ENCODE measurements at regions not wholly inside any gene's neighbourhood (a gene's known extent, or its start where the extent isn't known, plus 50 kb on each side); places are given as distances from the start of the nearest gene placed in this dataset.
"Not testable (repeated sequence)": the region's sequence is repeated elsewhere in the genome, so short reads cannot be mapped to it uniquely, and the experiment has no call there.

GRCh38 chr10:91076991-91077548 lies 143.4 kb upstream of the PCGF5 start:
- DNase-seq: no peak
- Histone ChIP-seq H3K36me3 (ENCODE audit: control insufficient read depth, insufficient read depth, low read length) (no peaks in the 10 kb centered on the region), H3K27ac (ENCODE audit: insufficient read depth, low read length, poor library complexity, severe bottlenecking) (no peak overlapping the region), H3K4me3 (ENCODE audit: insufficient read depth, low read depth, low read length, poor library complexity, severe bottlenecking) (no peak overlapping the region), H3K27me3 (replicated peaks; ENCODE audit: control insufficient read depth, insufficient read depth, low read length, poor library complexity, severe bottlenecking) (peaks cover 3% of the 10 kb centered on the region), H3K9me3 (ENCODE audit: control insufficient read depth, low read length) (no peaks in the 10 kb centered on the region), H3K4me1 (ENCODE audit: control insufficient read depth, insufficient read depth, low read length, poor library complexity, severe bottlenecking) (no peaks in the 10 kb centered on the region)

GRCh38 chr10:91077549-91078071 lies 142.9 kb upstream of the PCGF5 start:
- Histone ChIP-seq H3K27ac (ENCODE audit: insufficient read depth, low read length, poor library complexity, severe bottlenecking) (no peak overlapping the region), H3K27me3 (replicated peaks; ENCODE audit: control insufficient read depth, insufficient read depth, low read length, poor library complexity, severe bottlenecking) (peaks cover 3% of the 10 kb centered on the region), H3K9me3 (ENCODE audit: control insufficient read depth, low read length) (no peaks in the 10 kb centered on the region), H3K4me3 (ENCODE audit: insufficient read depth, low read depth, low read length, poor library complexity, severe bottlenecking) (no peak overlapping the region), H3K36me3 (ENCODE audit: control insufficient read depth, insufficient read depth, low read length) (no peaks in the 10 kb centered on the region), H3K4me1 (ENCODE audit: control insufficient read depth, insufficient read depth, low read length, poor library complexity, severe bottlenecking) (no peaks in the 10 kb centered on the region)
- no peak for DNase-seq

- Histone ChIP-seq H3K27me3 (replicated peaks; ENCODE audit: control insufficient read depth, insufficient read depth, low read length, poor library complexity, severe bottlenecking) (peaks cover 3% of the 10 kb centered on the region), H3K4me1 (ENCODE audit: control insufficient read depth, insufficient read depth, low read length, poor library complexity, severe bottlenecking) (no peaks in the 10 kb centered on the region), H3K4me3 (ENCODE audit: insufficient read depth, low read depth, low read length, poor library complexity, severe bottlenecking) (no peak overlapping the region), H3K36me3 (ENCODE audit: control insufficient read depth, insufficient read depth, low read length) (no peaks in the 10 kb centered on the region), H3K27ac (ENCODE audit: insufficient read depth, low read length, poor library complexity, severe bottlenecking) (no peak overlapping the region), H3K9me3 (ENCODE audit: control insufficient read depth, low read length) (no peaks in the 10 kb centered on the region)
- no peak for DNase-seq
Observed at GRCh38 chr10:91080776-91081175, 139.7 kb upstream of the PCGF5 start.

- no peak for DNase-seq
- Histone ChIP-seq H3K9me3 (ENCODE audit: control insufficient read depth, low read length) (no peaks in the 10 kb centered on the region), H3K27me3 (replicated peaks; ENCODE audit: control insufficient read depth, insufficient read depth, low read length, poor library complexity, severe bottlenecking) (peaks cover under 1% of the 10 kb centered on the region), H3K4me3 (ENCODE audit: insufficient read depth, low read depth, low read length, poor library complexity, severe bottlenecking) (no peak overlapping the region), H3K36me3 (ENCODE audit: control insufficient read depth, insufficient read depth, low read length) (no peaks in the 10 kb centered on the region), H3K4me1 (ENCODE audit: control insufficient read depth, insufficient read depth, low read length, poor library complexity, severe bottlenecking) (no peaks in the 10 kb centered on the region), H3K27ac (ENCODE audit: insufficient read depth, low read length, poor library complexity, severe bottlenecking) (no peak overlapping the region)
Observed at GRCh38 chr10:91082447-91082846, 138.0 kb upstream of the PCGF5 start.

GRCh38 chr10:91088300-91089140 lies 131.9 kb upstream of the PCGF5 start:
- H3K4me1 ChIP-seq (ENCODE audit: control insufficient read depth, insufficient read depth, low read length, poor library complexity, severe bottlenecking): no peaks in the 10 kb centered on the region
- no peaks in the 10 kb centered on the region for H3K36me3 ChIP-seq (ENCODE audit: control insufficient read depth, insufficient read depth, low read length)
- no peak overlapping the region for H3K4me3 ChIP-seq (ENCODE audit: insufficient read depth, low read depth, low read length, poor library complexity, severe bottlenecking)
- DNase-seq: no peak
- H3K27ac ChIP-seq (ENCODE audit: insufficient read depth, low read length, poor library complexity, severe bottlenecking): no peak overlapping the region
- H3K27me3 ChIP-seq (replicated peaks; ENCODE audit: control insufficient read depth, insufficient read depth, low read length, poor library complexity, severe bottlenecking): no peaks in the 10 kb centered on the region
- no peaks in the 10 kb centered on the region for H3K9me3 ChIP-seq (ENCODE audit: control insufficient read depth, low read length)

GRCh38 chr10:91090761-91091529 lies 129.5 kb upstream of the PCGF5 start:
- Histone ChIP-seq H3K4me1 (ENCODE audit: control insufficient read depth, insufficient read depth, low read length, poor library complexity, severe bottlenecking) (no peaks in the 10 kb centered on the region), H3K9me3 (ENCODE audit: control insufficient read depth, low read length) (no peaks in the 10 kb centered on the region), H3K4me3 (ENCODE audit: insufficient read depth, low read depth, low read length, poor library complexity, severe bottlenecking) (no peak overlapping the region), H3K36me3 (ENCODE audit: control insufficient read depth, insufficient read depth, low read length) (no peaks in the 10 kb centered on the region), H3K27ac (ENCODE audit: insufficient read depth, low read length, poor library complexity, severe bottlenecking) (no peak overlapping the region), H3K27me3 (replicated peaks; ENCODE audit: control insufficient read depth, insufficient read depth, low read length, poor library complexity, severe bottlenecking) (no peaks in the 10 kb centered on the region)
- DNase-seq: no peak

- no peaks in the 10 kb centered on the region for H3K9me3 ChIP-seq (ENCODE audit: control insufficient read depth, low read length)
- DNase-seq: no peak
- H3K27me3 ChIP-seq (replicated peaks; ENCODE audit: control insufficient read depth, insufficient read depth, low read length, poor library complexity, severe bottlenecking): no peaks in the 10 kb centered on the region
- H3K4me3 ChIP-seq (ENCODE audit: insufficient read depth, low read depth, low read length, poor library complexity, severe bottlenecking): no peak overlapping the region
- no peak overlapping the region for H3K27ac ChIP-seq (ENCODE audit: insufficient read depth, low read length, poor library complexity, severe bottlenecking)
- no peaks in the 10 kb centered on the region for H3K4me1 ChIP-seq (ENCODE audit: control insufficient read depth, insufficient read depth, low read length, poor library complexity, severe bottlenecking)
- no peaks in the 10 kb centered on the region for H3K36me3 ChIP-seq (ENCODE audit: control insufficient read depth, insufficient read depth, low read length)
Observed at GRCh38 chr10:91091780-91092179, 128.7 kb upstream of the PCGF5 start.

- DNase-seq: no peak
- H3K36me3 ChIP-seq (ENCODE audit: control insufficient read depth, insufficient read depth, low read length): no peaks in the 10 kb centered on the region
- no peaks in the 10 kb centered on the region for H3K4me1 ChIP-seq (ENCODE audit: control insufficient read depth, insufficient read depth, low read length, poor library complexity, severe bottlenecking)
Observed at GRCh38 chr10:91096274-91096673, 124.2 kb upstream of the PCGF5 start.

GRCh38 chr10:91097313-91097712 lies 123.2 kb upstream of the PCGF5 start:
- DNase-seq: no peak
- H3K4me3 ChIP-seq (ENCODE audit: insufficient read depth, low read depth, low read length, poor library complexity, severe bottlenecking): no peak overlapping the region

More at GRCh38 chr10:91096274-91096673, 124.2 kb upstream of the PCGF5 start:
- Histone ChIP-seq H3K27ac (ENCODE audit: insufficient read depth, low read length, poor library complexity, severe bottlenecking) (no peak overlapping the region), H3K27me3 (replicated peaks; ENCODE audit: control insufficient read depth, insufficient read depth, low read length, poor library complexity, severe bottlenecking) (no peaks in the 10 kb centered on the region), H3K4me3 (ENCODE audit: insufficient read depth, low read depth, low read length, poor library complexity, severe bottlenecking) (no peak overlapping the region), H3K9me3 (ENCODE audit: control insufficient read depth, low read length) (no peaks in the 10 kb centered on the region)

GRCh38 chr10:91098021-91098420 lies 122.4 kb upstream of the PCGF5 start:
- not testable (repeated sequence) for H3K4me1 ChIP-seq (ENCODE audit: control insufficient read depth, insufficient read depth, low read length, poor library complexity, severe bottlenecking); H3K27me3 ChIP-seq (replicated peaks; ENCODE audit: control insufficient read depth, insufficient read depth, low read length, poor library complexity, severe bottlenecking); H3K4me3 ChIP-seq (ENCODE audit: insufficient read depth, low read depth, low read length, poor library complexity, severe bottlenecking); H3K9me3 ChIP-seq (ENCODE audit: control insufficient read depth, low read length); DNase-seq; H3K27ac ChIP-seq (ENCODE audit: insufficient read depth, low read length, poor library complexity, severe bottlenecking); H3K36me3 ChIP-seq (ENCODE audit: control insufficient read depth, insufficient read depth, low read length)

More at GRCh38 chr10:91097313-91097712, 123.2 kb upstream of the PCGF5 start:
- Histone ChIP-seq H3K36me3 (ENCODE audit: control insufficient read depth, insufficient read depth, low read length) (no peaks in the 10 kb centered on the region), H3K9me3 (ENCODE audit: control insufficient read depth, low read length) (no peaks in the 10 kb centered on the region), H3K27me3 (replicated peaks; ENCODE audit: control insufficient read depth, insufficient read depth, low read length, poor library complexity, severe bottlenecking) (no peaks in the 10 kb centered on the region), H3K27ac (ENCODE audit: insufficient read depth, low read length, poor library complexity, severe bottlenecking) (no peak overlapping the region), H3K4me1 (ENCODE audit: control insufficient read depth, insufficient read depth, low read length, poor library complexity, severe bottlenecking) (no peaks in the 10 kb centered on the region)
